ENCODE measurements at regions not wholly inside any gene's neighbourhood (a gene's known extent, or its start where the extent isn't known, plus 50 kb on each side); places are given as distances from the start of the nearest gene placed in this dataset.

DNA sequence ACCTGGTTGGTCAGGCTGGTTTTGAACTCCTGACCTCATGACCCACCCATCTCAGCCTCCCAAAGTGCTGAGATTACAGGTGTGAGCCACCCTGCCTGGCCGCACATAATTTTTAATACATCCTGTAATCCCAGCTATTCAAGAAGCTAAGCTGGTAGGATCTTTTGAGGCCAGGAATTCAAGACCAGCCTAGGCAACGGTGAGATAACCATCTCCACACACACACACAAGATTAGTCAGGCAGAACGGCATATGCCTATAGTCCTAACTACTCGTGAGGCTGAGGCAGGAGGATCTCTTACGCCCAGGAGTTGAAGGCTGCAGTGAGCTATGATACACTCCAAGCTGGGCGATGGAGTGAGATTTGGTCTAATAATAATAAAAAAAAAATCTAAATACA, 212.4 kb upstream of the NEIL3 start:
- TF ChIP-seq, protein P1, sequence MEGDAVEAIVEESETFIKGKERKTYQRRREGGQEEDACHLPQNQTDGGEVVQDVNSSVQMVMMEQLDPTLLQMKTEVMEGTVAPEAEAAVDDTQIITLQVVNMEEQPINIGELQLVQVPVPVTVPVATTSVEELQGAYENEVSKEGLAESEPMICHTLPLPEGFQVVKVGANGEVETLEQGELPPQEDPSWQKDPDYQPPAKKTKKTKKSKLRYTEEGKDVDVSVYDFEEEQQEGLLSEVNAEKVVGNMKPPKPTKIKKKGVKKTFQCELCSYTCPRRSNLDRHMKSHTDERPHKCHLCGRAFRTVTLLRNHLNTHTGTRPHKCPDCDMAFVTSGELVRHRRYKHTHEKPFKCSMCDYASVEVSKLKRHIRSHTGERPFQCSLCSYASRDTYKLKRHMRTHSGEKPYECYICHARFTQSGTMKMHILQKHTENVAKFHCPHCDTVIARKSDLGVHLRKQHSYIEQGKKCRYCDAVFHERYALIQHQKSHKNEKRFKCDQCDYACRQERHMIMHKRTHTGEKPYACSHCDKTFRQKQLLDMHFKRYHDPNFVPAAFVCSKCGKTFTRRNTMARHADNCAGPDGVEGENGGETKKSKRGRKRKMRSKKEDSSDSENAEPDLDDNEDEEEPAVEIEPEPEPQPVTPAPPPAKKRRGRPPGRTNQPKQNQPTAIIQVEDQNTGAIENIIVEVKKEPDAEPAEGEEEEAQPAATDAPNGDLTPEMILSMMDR (IDR thresholded peaks at IDR 0.05; ENCODE audit: insufficient read depth, low read length, missing control alignments), result no peak
- ChIA-PET POLR2A (no interaction called here), CTCF (interaction anchor here (2.2 kb wide), 1 partner anchor 50 kb away, joined by 7 read pairs; no protein-coding TSS in a partner anchor)
- no peak overlapping the region for H3K4me3 ChIP-seq (ENCODE audit: low read depth, low read length)
- no peak for DNase-seq (ENCODE audit: low read depth, low spot score)

DNA sequence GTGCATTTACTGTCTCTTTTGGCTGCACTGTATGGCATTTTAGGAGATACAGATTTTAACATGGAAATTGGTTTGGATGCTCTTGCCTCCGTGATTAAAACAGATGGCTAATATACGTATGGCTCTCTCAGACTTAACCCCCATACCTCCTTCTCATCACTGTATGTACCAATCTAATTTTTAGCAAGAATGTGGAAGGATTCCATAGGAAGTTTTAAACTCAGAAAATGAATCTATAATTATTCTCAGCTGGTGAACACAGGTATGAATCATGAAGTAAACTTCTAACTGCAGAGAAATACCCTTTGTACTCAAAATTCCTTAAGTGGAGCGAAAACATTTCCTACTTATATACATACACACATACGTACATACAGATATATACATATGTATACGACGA, 210.5 kb upstream of the NEIL3 start:
- TF ChIP-seq, protein P1 (IDR thresholded peaks at IDR 0.05; ENCODE audit: insufficient read depth, low read length, missing control alignments), result no peak
- H3K4me3 ChIP-seq (ENCODE audit: low read depth, low read length), result no peak overlapping the region
- CTCF ChIA-PET, result interaction anchor here (0.9 to 2.1 kb wide), 4 partner anchors 9 to 273 kb away, joined by 3 to 11 read pairs (median 6); no protein-coding TSS in a partner anchor
- DNase-seq (ENCODE audit: low read depth, low spot score), result no peak
- POLR2A ChIA-PET, result no interaction called here

DNA sequence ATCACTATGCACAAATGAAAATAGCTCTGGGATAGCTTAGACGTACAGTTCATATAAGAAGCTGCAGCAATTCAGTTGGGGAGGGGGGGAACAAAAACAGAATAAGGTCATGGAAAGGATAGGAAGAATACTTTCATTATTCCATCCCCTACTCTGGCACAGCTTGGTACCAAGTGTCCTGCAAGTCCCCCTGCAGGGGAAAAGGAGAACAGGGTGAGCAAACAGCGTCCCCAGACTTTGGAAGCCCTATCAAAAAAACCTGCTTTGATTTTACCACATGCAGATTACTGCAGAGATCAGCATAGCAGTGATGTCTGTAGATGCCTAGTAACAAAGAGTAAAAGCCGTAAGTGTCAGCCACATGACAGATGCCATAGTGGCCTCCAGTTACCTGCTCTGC, 209.4 kb upstream of the NEIL3 start:
- DNase-seq (ENCODE audit: low read depth, low spot score), result no peak
- H3K4me3 ChIP-seq (ENCODE audit: low read depth, low read length), result no peak overlapping the region
- POLR2A ChIA-PET, result no interaction called here
- TF ChIP-seq, protein P1 (IDR thresholded peaks at IDR 0.05; ENCODE audit: insufficient read depth, low read length, missing control alignments), result no peak
- CTCF ChIA-PET, result interaction anchor here (0.7 to 2.1 kb wide), 4 partner anchors 9 to 312 kb away, joined by 3 to 8 read pairs (median 4); no protein-coding TSS in a partner anchor

DNA sequence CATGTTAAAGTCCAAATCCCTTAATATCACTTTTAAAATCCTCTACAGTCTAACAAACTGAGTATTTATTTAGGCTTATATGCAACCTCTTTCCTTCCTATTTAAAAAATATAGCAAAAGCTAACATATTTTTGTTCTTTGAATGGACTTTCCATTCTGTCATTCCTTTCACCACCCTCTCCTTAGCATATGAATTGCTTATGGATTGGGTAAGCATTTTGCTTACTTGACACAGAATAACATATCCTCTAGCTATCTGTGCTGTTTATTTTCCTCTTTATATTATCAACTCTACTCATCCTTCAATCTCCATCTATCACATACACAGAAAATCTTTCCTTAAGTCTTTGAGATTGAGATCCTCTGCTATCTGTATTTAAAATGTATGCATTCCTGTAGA, 206.1 kb upstream of the NEIL3 start:
- CTCF ChIA-PET, result no interaction called here
- POLR2A ChIA-PET, result no interaction called here
- DNase-seq (ENCODE audit: low read depth, low spot score), result no peak

DNA sequence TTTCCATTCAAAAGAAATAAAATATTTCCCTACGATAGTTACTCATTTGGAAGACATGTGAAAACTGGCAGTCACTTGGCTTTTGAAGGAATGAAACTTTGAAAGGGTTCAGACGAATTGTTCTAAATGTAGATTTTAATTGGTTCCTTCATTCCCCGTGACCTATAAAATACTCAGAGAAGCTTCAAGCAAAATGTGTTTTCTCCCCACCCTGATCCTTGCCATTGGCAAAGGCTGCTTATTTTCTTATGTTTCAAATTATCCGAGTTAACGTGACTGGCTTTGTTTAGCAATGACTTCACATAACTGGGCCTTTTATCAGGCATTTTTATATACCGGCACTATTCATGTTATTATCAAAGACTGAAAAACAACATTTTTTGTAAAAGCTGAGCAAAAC, 204.1 kb upstream of the NEIL3 start:
- no peak for DNase-seq (ENCODE audit: low read depth, low spot score)
- POLR2A ChIA-PET, result no interaction called here
- TF ChIP-seq, protein P1 (IDR thresholded peaks at IDR 0.05; ENCODE audit: insufficient read depth, low read length, missing control alignments), result no peak
- H3K4me3 ChIP-seq (ENCODE audit: low read depth, low read length), result no peak overlapping the region
- CTCF ChIA-PET, result interaction anchor here (0.6 kb wide), 1 partner anchor 233 kb away, joined by 3 read pairs; no protein-coding TSS in a partner anchor

More for the DNA sequence above, 206.1 kb upstream of the NEIL3 start:
- no peak overlapping the region for H3K4me3 ChIP-seq (ENCODE audit: low read depth, low read length)
- TF ChIP-seq, protein P1 (IDR thresholded peaks at IDR 0.05; ENCODE audit: insufficient read depth, low read length, missing control alignments), result no peak

DNA sequence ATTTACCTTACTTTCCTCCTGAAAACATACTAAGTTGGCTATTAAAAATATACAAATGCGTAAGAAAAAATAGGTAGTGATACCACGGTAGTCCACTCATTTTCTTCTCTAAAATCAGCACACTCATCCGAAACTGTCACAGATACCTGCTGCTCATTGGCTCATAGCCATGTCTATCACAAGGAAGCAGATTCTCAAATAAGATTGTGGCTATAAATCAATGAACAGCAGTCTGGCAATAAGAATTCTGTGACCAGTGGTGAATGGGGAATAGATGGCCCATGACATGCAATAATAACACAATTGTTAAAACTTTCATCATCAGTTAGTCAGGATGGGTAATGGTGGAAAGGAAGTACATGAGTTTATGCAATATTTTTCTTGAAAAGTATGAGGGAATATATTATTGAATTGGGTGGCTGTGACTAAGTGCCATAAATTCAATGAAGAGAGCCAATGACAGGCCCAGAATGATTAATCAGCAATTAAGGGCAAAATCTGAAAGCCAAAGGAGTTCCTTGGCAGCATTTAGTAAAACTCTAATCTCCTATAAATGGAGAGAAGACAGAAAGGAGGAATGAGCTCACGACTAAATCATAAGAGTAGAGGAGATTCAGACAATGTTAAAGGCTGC, 202.3 kb upstream of the NEIL3 start:
- TF ChIP-seq, protein P1 (IDR thresholded peaks at IDR 0.05; ENCODE audit: insufficient read depth, low read length, missing control alignments), result no peak
- DNase-seq (ENCODE audit: low read depth, low spot score), result no peak
- H3K4me3 ChIP-seq (ENCODE audit: low read depth, low read length), result no peak overlapping the region
- ChIA-PET CTCF (interaction anchor here (1.0 to 5.2 kb wide), 6 partner anchors 9 to 730 kb away, joined by 3 to 64 read pairs (median 8); no protein-coding TSS in a partner anchor), POLR2A (interaction anchor here (0.5 kb wide), 1 partner anchor 134 kb away, joined by 3 read pairs; no protein-coding TSS in a partner anchor)
